ENCODE measurements at regions not wholly inside any gene's neighbourhood (a gene's known extent, or its start where the extent isn't known, plus 50 kb on each side); places are given as distances from the start of the nearest gene placed in this dataset.
"Not testable (repeated sequence)": the region's sequence is repeated elsewhere in the genome, so short reads cannot be mapped to it uniquely, and the experiment has no call there.

GRCh38 chr5:174539823-174540222 lies 184.6 kb upstream of the MSX2 start:
- TF ChIP-seq CTCF (IDR thresholded peaks at IDR 0.05 in 4 of 5, conservative IDR thresholded peaks at IDR 0.05 in 1 of 5); POLR2A (IDR thresholded peaks at IDR 0.05): not testable (repeated sequence)

All from gastrocnemius medialis (tissue), 4 donors.